ENCODE measurements at regions not wholly inside any gene's neighbourhood (a gene's known extent, or its start where the extent isn't known, plus 50 kb on each side); places are given as distances from the start of the nearest gene placed in this dataset.

DNA sequence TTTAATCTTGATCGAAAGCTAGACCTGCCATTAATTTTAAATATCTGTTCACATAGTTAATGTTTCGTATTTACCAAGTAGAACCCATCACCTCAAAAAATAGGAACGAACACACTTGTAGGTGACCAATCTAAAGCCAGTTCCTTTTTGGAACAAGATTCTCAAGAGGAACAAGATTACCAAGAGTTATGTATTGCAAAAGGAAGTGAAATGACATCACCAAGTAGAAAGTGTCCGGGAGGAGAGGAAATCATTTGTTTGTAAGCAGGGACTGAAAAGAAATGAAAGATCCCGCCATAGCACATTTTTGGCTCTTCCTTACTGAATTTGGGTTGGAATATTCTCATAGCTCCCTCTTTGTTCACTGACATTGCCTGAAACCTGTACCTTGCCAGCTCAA, 1200.5 kb downstream of the SORCS1 start:
- Histone ChIP-seq H3K36me3 (ENCODE audit: control insufficient read depth in 1 of 2, insufficient read depth in 2 of 2, low read length in 2 of 2) (no peaks in the 10 kb centered on the region), H3K9me3 (ENCODE audit: insufficient read depth, low read depth, low read length) (no peaks in the 10 kb centered on the region), H3K4ac (ENCODE audit: low read depth, low read length) (no peak overlapping the region), H3K4me3 (ENCODE audit: low read depth, low read length) (no peak overlapping the region), H3K18ac (ENCODE audit: low read length) (no peak overlapping the region), H4K8ac (ENCODE audit: low read depth, low read length) (no peak overlapping the region), H3K14ac (ENCODE audit: low read length) (no peak overlapping the region), H3K79me1 (ENCODE audit: low read length) (no peaks in the 10 kb centered on the region), H3K79me2 (ENCODE audit: control insufficient read depth, insufficient read depth, low read length, poor library complexity) (no peaks in the 10 kb centered on the region), H2BK120ac (ENCODE audit: insufficient read depth, low read length, poor library complexity) (no peak overlapping the region), H4K91ac (ENCODE audit: low read depth, low read length) (no peak overlapping the region), H3K9ac (ENCODE audit: low read length) (no peak overlapping the region), H3K23ac (ENCODE audit: low read length) (no peak overlapping the region), H3K4me1 (ENCODE audit: control insufficient read depth in 1 of 2, insufficient read depth in 2 of 2, low read length in 2 of 2) (no peaks in the 10 kb centered on the region), H2BK5ac (ENCODE audit: low read depth, low read length, poor library complexity) (no peak overlapping the region), H3K27me3 (ENCODE audit: insufficient read depth, low read length) (no peaks in the 10 kb centered on the region), H3K4me2 (ENCODE audit: low read length) (no peak overlapping the region), H2BK12ac (ENCODE audit: low read length) (no peak overlapping the region), H2AFZ (ENCODE audit: insufficient read depth, low read length, poor library complexity) (no peak overlapping the region), H2AK5ac (ENCODE audit: low read length) (no peak overlapping the region), H3K27ac (ENCODE audit: low read depth, low read length) (no peak overlapping the region), H4K12ac (ENCODE audit: low read depth, low read length) (no peak overlapping the region)
- WGBS (ENCODE audit: extremely low coverage, insufficient coverage, insufficient read length): no CpG with 5 or more reads among the region's 5 CpGs
- DNase-seq: no peak

DNA sequence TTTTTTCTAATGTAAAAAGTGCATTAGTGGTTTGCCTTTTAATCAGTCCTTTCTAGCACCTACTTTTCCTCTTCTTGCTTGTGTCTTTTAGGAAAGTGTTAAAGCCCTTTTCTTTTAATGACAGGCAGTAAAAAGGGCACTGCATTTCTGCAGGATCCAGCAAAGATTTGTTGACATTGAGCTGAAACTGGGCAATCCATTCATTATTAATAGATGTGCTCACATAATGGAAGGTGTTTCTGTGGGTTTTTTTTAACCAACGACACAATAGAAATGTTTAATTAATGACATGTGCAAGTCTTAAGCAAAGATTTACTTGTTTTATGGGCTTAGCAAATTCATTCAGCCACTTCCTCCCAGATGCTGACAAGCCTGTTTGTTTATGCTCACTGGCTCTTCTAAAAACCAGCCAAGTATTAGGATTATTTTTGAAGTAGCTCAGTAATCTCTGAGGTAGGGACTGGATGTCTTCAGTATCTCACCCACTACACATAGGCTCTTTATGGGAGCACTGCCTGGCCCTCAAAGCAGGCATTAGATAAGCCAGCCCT, 1201.1 kb downstream of the SORCS1 start:
- Histone ChIP-seq H4K91ac (ENCODE audit: low read depth, low read length) (no peak overlapping the region), H3K9me3 (ENCODE audit: insufficient read depth, low read depth, low read length) (no peaks in the 10 kb centered on the region), H3K4me2 (ENCODE audit: low read length) (no peak overlapping the region)

DNA sequence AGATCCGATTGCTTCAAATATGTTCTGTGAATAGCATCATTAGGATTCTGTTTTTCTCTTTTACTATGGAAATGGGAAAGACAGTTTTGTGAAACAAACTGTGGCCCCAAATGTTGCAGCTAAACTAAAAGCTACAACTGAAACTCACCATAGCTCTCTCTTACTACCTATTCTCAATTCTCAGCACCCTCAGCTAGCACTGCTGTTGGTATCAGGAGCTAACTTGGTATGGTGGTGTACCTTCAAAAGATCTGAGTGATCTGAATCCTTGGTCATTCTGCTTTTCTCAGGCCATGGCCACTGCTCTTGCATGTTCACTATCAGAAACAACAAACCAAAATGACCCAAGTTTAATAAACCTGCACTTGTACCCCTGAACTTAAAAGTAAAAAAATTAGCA, 1208.0 kb downstream of the SORCS1 start:
- no peak overlapping the region for H2BK5ac ChIP-seq (ENCODE audit: low read depth, low read length, poor library complexity)
- H2AFZ ChIP-seq (ENCODE audit: insufficient read depth, low read length, poor library complexity): no peak overlapping the region
- H3K18ac ChIP-seq (ENCODE audit: low read length): no peak overlapping the region
- H4K12ac ChIP-seq (ENCODE audit: low read depth, low read length): no peak overlapping the region
- H3K79me1 ChIP-seq (ENCODE audit: low read length): no peaks in the 10 kb centered on the region
- H3K27ac ChIP-seq (ENCODE audit: low read depth, low read length): no peak overlapping the region
- peaks cover 0 to 2% of the 10 kb centered on the region in 2 experiments for H3K4me1 ChIP-seq (ENCODE audit: control insufficient read depth in 1 of 2, insufficient read depth in 2 of 2, low read length in 2 of 2)
- no peak overlapping the region for H4K91ac ChIP-seq (ENCODE audit: low read depth, low read length)
- H3K4ac ChIP-seq (ENCODE audit: low read depth, low read length): no peak overlapping the region
- H4K8ac ChIP-seq (ENCODE audit: low read depth, low read length): no peak overlapping the region
- H2AK5ac ChIP-seq (ENCODE audit: low read length): no peak overlapping the region
- no peaks in the 10 kb centered on the region for H3K27me3 ChIP-seq (ENCODE audit: insufficient read depth, low read length)
- DNase-seq: no peak
- H3K14ac ChIP-seq (ENCODE audit: low read length): no peak overlapping the region
- H2BK12ac ChIP-seq (ENCODE audit: low read length): no peak overlapping the region
- no peak overlapping the region for H3K9ac ChIP-seq (ENCODE audit: low read length)
- no peaks in the 10 kb centered on the region for H3K79me2 ChIP-seq (ENCODE audit: control insufficient read depth, insufficient read depth, low read length, poor library complexity)
- no peak overlapping the region for H3K23ac ChIP-seq (ENCODE audit: low read length)
- no peak overlapping the region for H3K4me2 ChIP-seq (ENCODE audit: low read length)
- no peaks in the 10 kb centered on the region for H3K9me3 ChIP-seq (ENCODE audit: insufficient read depth, low read depth, low read length)
- no peak overlapping the region for H2BK120ac ChIP-seq (ENCODE audit: insufficient read depth, low read length, poor library complexity)
- no CpG with 5 or more reads among the region's 1 CpG for WGBS (ENCODE audit: extremely low coverage, insufficient coverage, insufficient read length)
- no peak overlapping the region for H3K4me3 ChIP-seq (ENCODE audit: low read depth, low read length)
- H3K36me3 ChIP-seq (ENCODE audit: control insufficient read depth in 1 of 2, insufficient read depth in 2 of 2, low read length in 2 of 2): no peaks in the 10 kb centered on the region

More for the DNA sequence above, 1201.1 kb downstream of the SORCS1 start:
- Histone ChIP-seq H3K27me3 (ENCODE audit: insufficient read depth, low read length) (no peaks in the 10 kb centered on the region), H3K4ac (ENCODE audit: low read depth, low read length) (no peak overlapping the region), H2BK120ac (ENCODE audit: insufficient read depth, low read length, poor library complexity) (no peak overlapping the region), H3K79me2 (ENCODE audit: control insufficient read depth, insufficient read depth, low read length, poor library complexity) (no peaks in the 10 kb centered on the region), H3K4me3 (ENCODE audit: low read depth, low read length) (no peak overlapping the region), H3K4me1 (ENCODE audit: control insufficient read depth in 1 of 2, insufficient read depth in 2 of 2, low read length in 2 of 2) (no peaks in the 10 kb centered on the region), H3K9ac (ENCODE audit: low read length) (no peak overlapping the region), H3K23ac (ENCODE audit: low read length) (no peak overlapping the region), H3K18ac (ENCODE audit: low read length) (no peak overlapping the region), H2BK5ac (ENCODE audit: low read depth, low read length, poor library complexity) (no peak overlapping the region), H4K8ac (ENCODE audit: low read depth, low read length) (no peak overlapping the region), H2AFZ (ENCODE audit: insufficient read depth, low read length, poor library complexity) (no peak overlapping the region), H3K27ac (ENCODE audit: low read depth, low read length) (no peak overlapping the region), H3K14ac (ENCODE audit: low read length) (no peak overlapping the region), H2AK5ac (ENCODE audit: low read length) (no peak overlapping the region), H3K79me1 (ENCODE audit: low read length) (no peaks in the 10 kb centered on the region), H2BK12ac (ENCODE audit: low read length) (no peak overlapping the region), H4K12ac (ENCODE audit: low read depth, low read length) (no peak overlapping the region), H3K36me3 (ENCODE audit: control insufficient read depth in 1 of 2, insufficient read depth in 2 of 2, low read length in 2 of 2) (no peaks in the 10 kb centered on the region)
- WGBS (ENCODE audit: extremely low coverage, insufficient coverage, insufficient read length): no CpG with 5 or more reads among the region's 1 CpG
- DNase-seq: no peak

DNA sequence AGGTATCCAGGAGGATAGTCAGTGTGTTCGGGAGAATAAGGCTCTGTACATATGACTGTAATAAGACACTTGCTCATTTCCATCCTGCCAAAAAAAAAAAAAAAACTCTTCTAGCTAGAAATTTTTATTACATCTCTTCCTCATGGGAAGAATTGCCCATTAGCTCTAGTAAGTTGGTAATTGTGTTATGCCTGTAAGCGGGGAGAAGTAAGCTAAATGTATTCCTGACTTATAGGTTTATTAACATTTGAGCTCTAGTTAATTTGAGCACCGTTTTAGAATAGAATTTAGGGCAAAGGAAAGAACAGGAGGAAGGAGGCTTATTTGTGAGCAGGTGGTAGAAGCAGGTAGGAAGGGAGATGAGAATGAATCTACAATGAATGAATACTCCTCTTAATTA, 1210.6 kb downstream of the SORCS1 start:
- peaks cover 0 to 2% of the 10 kb centered on the region in 2 experiments for H3K4me1 ChIP-seq (ENCODE audit: control insufficient read depth in 1 of 2, insufficient read depth in 2 of 2, low read length in 2 of 2)
- no peak overlapping the region for H3K9ac ChIP-seq (ENCODE audit: low read length)
- H4K12ac ChIP-seq (ENCODE audit: low read depth, low read length): no peak overlapping the region
- no peak overlapping the region for H4K8ac ChIP-seq (ENCODE audit: low read depth, low read length)
- H3K9me3 ChIP-seq (ENCODE audit: insufficient read depth, low read depth, low read length): no peaks in the 10 kb centered on the region
- no peak overlapping the region for H2BK12ac ChIP-seq (ENCODE audit: low read length)
- no peak overlapping the region for H2BK120ac ChIP-seq (ENCODE audit: insufficient read depth, low read length, poor library complexity)
- H3K4me2 ChIP-seq (ENCODE audit: low read length): no peak overlapping the region
- H2BK5ac ChIP-seq (ENCODE audit: low read depth, low read length, poor library complexity): no peak overlapping the region
- H3K79me1 ChIP-seq (ENCODE audit: low read length): no peaks in the 10 kb centered on the region
- no peak overlapping the region for H3K27ac ChIP-seq (ENCODE audit: low read depth, low read length)
- H4K91ac ChIP-seq (ENCODE audit: low read depth, low read length): no peak overlapping the region
- no peaks in the 10 kb centered on the region for H3K27me3 ChIP-seq (ENCODE audit: insufficient read depth, low read length)
- no peak overlapping the region for H3K18ac ChIP-seq (ENCODE audit: low read length)
- WGBS (ENCODE audit: extremely low coverage, insufficient coverage, insufficient read length): no CpG with 5 or more reads among the region's 3 CpGs
- DNase-seq: no peak
- no peak overlapping the region for H3K14ac ChIP-seq (ENCODE audit: low read length)
- no peak overlapping the region for H2AFZ ChIP-seq (ENCODE audit: insufficient read depth, low read length, poor library complexity)
- H3K23ac ChIP-seq (ENCODE audit: low read length): no peak overlapping the region
- H3K79me2 ChIP-seq (ENCODE audit: control insufficient read depth, insufficient read depth, low read length, poor library complexity): no peaks in the 10 kb centered on the region
- no peak overlapping the region for H3K4ac ChIP-seq (ENCODE audit: low read depth, low read length)
- H2AK5ac ChIP-seq (ENCODE audit: low read length): no peak overlapping the region
- H3K36me3 ChIP-seq (ENCODE audit: control insufficient read depth in 1 of 2, insufficient read depth in 2 of 2, low read length in 2 of 2): no peaks in the 10 kb centered on the region
- no peak overlapping the region for H3K4me3 ChIP-seq (ENCODE audit: low read depth, low read length)

Data from trophoblast cell (in vitro differentiated cells and primary cell).